ENCODE measurements at regions not wholly inside any gene's neighbourhood (a gene's known extent, or its start where the extent isn't known, plus 50 kb on each side); places are given as distances from the start of the nearest gene placed in this dataset.

- TF ChIP-seq POLR2A (IDR thresholded peaks at IDR 0.05; ENCODE audit: low read length) (no peak), GATA1 (IDR thresholded peaks at IDR 0.05; ENCODE audit: low read depth, low read length) (no peak)
Measured at GRCh38 chr3:13133471-13133981, 60.3 kb upstream of the IQSEC1 start.

GRCh38 chr3:13132731-13133410 lies 59.6 kb upstream of the IQSEC1 start:
- no peak for DNase-seq
- no peak for TF ChIP-seq GATA1 (IDR thresholded peaks at IDR 0.05; ENCODE audit: low read depth, low read length)
- no peak for TF ChIP-seq POLR2A (IDR thresholded peaks at IDR 0.05; ENCODE audit: low read length)

More at GRCh38 chr3:13133471-13133981, 60.3 kb upstream of the IQSEC1 start:
- no peak for DNase-seq

- no peak for DNase-seq
- TF ChIP-seq GATA1 (IDR thresholded peaks at IDR 0.05; ENCODE audit: low read depth, low read length) (no peak), POLR2A (IDR thresholded peaks at IDR 0.05; ENCODE audit: low read length) (no peak)
Measured at GRCh38 chr3:13132281-13132680, 59.1 kb upstream of the IQSEC1 start.

GRCh38 chr3:13130464-13131193 lies 57.4 kb upstream of the IQSEC1 start:
- no peak for TF ChIP-seq GATA1 (IDR thresholded peaks at IDR 0.05; ENCODE audit: low read depth, low read length)
- TF ChIP-seq POLR2A (IDR thresholded peaks at IDR 0.05; ENCODE audit: low read length) = no peak

GRCh38 chr3:13125092-13126015 lies 52.1 kb upstream of the IQSEC1 start:
- DNase-seq = no peak
- no peak for TF ChIP-seq POLR2A (IDR thresholded peaks at IDR 0.05; ENCODE audit: low read length)
- TF ChIP-seq GATA1 (IDR thresholded peaks at IDR 0.05; ENCODE audit: low read depth, low read length) = no peak

More at GRCh38 chr3:13130464-13131193, 57.4 kb upstream of the IQSEC1 start:
- DNase-seq = no peak

GRCh38 chr3:13124631-13125030 lies 51.4 kb upstream of the IQSEC1 start:
- no peak for DNase-seq
- TF ChIP-seq POLR2A (IDR thresholded peaks at IDR 0.05; ENCODE audit: low read length) (no peak), GATA1 (IDR thresholded peaks at IDR 0.05; ENCODE audit: low read depth, low read length) (no peak)

- no peak for DNase-seq
- TF ChIP-seq POLR2A (IDR thresholded peaks at IDR 0.05; ENCODE audit: low read length) (no peak), GATA1 (IDR thresholded peaks at IDR 0.05; ENCODE audit: low read depth, low read length) (no peak)
Measured at GRCh38 chr3:13123765-13124164, 50.5 kb upstream of the IQSEC1 start.

GRCh38 chr3:13123013-13123654 lies 49.9 kb upstream of the IQSEC1 start:
- TF ChIP-seq POLR2A (IDR thresholded peaks at IDR 0.05; ENCODE audit: low read length) (no peak), GATA1 (IDR thresholded peaks at IDR 0.05; ENCODE audit: low read depth, low read length) (no peak)
- no peak for DNase-seq
